ENCODE measurements at regions not wholly inside any gene's neighbourhood (a gene's known extent, or its start where the extent isn't known, plus 50 kb on each side); places are given as distances from the start of the nearest gene placed in this dataset.

DNA sequence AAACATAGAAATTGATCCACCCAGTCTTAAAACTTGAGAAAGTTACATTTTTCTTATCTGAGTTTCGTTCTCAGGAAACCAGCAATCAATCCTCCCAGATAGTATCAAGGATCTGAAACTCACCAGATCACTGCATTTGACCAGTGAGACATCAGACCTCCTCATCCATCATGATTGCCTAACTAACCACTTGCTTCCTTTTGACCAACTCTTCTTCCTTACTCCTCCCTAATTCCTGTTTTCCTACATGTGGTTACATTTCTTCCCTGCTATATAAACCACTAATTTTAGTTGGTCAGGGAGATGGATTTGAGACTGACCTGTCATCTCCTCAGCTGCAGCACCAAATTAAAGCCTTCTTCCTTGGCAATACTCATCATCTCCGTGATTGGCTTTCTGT lies 357.1 kb upstream of the POU3F2 start:
- Mint-ChIP-seq H3K27ac (no peak overlapping the region), H3K4me1 (no peaks in the 10 kb centered on the region), H3K36me3 (ENCODE audit: low read depth) (no peaks in the 10 kb centered on the region), H3K9me3 (peaks cover 5% of the 10 kb centered on the region), H3K27me3 (no peaks in the 10 kb centered on the region), H3K4me3 (no peak overlapping the region)
- ATAC-seq, result no peak
- no peak for DNase-seq

DNA sequence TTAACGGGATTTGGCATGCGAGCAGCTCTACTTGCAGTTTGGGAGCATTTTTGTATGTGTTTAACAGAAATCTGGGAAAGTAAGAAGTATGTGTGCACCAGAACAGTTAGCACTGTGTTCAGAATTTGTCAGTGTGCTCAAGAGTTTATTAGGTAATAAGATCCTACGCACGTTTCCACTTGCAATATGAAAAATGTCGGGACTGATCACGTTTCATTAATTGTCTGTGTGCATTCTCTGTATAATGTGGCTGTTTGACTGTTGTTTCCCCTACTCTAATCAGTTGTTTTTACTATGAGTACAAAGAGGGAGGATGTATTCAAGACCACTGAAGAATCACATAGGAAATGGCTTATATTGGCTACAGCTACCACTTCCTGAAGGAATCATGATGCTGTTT lies 349.7 kb upstream of the POU3F2 start:
- ATAC-seq (no peak), DNase-seq (no peak)
- Mint-ChIP-seq H3K9me3 (no peaks in the 10 kb centered on the region), H3K4me3 (no peak overlapping the region), H3K36me3 (ENCODE audit: low read depth) (no peaks in the 10 kb centered on the region), H3K27me3 (no peaks in the 10 kb centered on the region), H3K27ac (no peak overlapping the region), H3K4me1 (no peaks in the 10 kb centered on the region)

DNA sequence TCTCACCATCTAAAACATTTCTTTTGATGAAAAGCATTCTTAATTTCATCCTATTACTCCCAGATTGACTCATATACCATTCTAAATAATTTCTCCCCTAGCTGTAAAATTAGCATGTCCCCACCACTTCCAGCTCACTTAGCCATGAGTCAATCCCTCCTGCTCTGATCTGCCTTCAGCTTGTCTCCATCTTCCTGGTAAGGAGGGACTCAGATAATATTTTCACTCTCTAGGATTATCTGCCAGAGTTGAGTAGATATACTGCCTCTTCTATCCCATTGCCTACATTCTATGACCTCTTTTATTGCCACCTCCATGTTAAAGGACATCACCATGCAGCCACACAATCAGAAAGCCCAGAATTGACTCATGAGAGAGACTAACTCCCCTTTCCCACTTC lies 348.8 kb upstream of the POU3F2 start:
- no peak overlapping the region for H3K27ac Mint-ChIP-seq
- no peaks in the 10 kb centered on the region for H3K27me3 Mint-ChIP-seq
- no peak overlapping the region for H3K4me3 Mint-ChIP-seq
- no peaks in the 10 kb centered on the region for H3K9me3 Mint-ChIP-seq
- H3K4me1 Mint-ChIP-seq, result no peaks in the 10 kb centered on the region
- no peak for ATAC-seq
- H3K36me3 Mint-ChIP-seq (ENCODE audit: low read depth), result no peaks in the 10 kb centered on the region
- DNase-seq, result no peak

DNA sequence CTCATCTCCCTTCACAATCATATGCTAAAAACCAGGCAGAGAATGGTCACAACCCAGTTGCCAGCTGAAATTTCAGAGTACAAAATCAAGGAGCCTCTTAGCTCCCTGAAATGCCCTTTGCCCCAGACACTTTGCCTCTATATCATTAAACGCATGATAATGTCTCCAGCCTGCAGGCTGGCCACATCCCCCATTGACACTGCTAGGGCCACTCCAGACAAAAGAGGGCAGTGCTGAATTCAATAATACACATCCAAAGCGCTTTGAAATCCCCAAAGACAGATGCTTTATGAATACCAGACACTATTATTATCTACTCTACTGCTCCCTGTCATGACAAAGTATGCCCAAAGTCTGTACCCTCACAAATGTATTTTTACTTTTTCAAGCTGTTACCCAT lies 348.3 kb upstream of the POU3F2 start:
- H3K9me3 Mint-ChIP-seq, result no peaks in the 10 kb centered on the region
- no peak for ATAC-seq
- no peak overlapping the region for H3K27ac Mint-ChIP-seq
- H3K4me1 Mint-ChIP-seq, result no peaks in the 10 kb centered on the region
- no peaks in the 10 kb centered on the region for H3K27me3 Mint-ChIP-seq
- no peaks in the 10 kb centered on the region for H3K36me3 Mint-ChIP-seq (ENCODE audit: low read depth)
- no peak for DNase-seq
- H3K4me3 Mint-ChIP-seq, result no peak overlapping the region

DNA sequence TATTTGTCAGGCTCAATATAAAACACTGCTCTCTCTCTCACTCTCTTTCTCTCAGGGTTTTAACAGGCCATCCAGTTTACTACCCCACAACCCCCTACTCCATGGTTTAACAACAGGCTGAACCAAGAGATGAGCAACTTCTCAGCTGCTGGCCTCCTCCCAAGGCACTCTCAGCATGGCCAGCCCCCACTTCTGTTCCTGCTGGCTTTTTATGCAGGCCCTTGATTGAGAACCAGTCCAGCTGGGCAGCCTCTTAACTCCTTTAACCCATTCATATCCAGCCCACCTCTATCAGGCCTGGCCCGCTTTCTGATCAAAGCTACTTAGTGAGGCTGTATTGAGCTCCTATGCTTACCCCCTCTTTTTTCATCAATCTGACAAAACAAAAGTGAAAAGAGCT lies 346.8 kb upstream of the POU3F2 start:
- no peaks in the 10 kb centered on the region for H3K27me3 Mint-ChIP-seq
- no peaks in the 10 kb centered on the region for H3K9me3 Mint-ChIP-seq
- no peak overlapping the region for H3K4me3 Mint-ChIP-seq
- H3K36me3 Mint-ChIP-seq (ENCODE audit: low read depth), result no peaks in the 10 kb centered on the region
- no peaks in the 10 kb centered on the region for H3K4me1 Mint-ChIP-seq
- no peak for DNase-seq
- no peak overlapping the region for H3K27ac Mint-ChIP-seq
- no peak for ATAC-seq

DNA sequence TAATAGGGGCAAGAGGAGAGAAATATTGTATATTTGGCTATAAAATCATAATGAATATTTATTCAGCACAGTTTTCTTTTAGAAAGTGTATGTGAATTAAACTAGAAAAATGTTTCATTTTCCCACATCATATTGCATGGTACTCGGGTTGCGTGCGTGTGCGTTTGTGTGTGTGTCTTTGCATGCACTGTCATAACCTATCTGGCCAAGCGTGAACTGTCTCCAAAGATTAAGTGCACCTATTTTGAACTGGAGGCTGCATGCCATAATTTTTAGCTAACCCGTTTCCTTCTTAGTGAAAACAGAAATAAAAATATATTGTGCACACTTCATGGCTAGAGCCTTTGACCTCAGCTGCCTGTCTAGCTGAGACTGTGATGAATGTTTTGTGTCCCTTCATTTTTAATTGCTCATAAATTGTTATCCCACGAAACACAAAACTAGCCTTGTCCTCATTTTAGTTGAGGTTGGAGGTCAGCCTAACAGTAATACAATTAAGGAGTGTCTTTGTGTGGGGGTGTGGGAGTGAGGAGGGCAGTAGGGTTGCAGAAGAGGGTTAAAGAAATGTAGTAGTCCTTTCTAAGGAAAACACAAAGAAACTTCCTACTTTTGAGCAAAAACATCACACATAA lies 336.1 kb upstream of the POU3F2 start:
- no peak overlapping the region for H3K4me3 Mint-ChIP-seq
- ATAC-seq (no peak), DNase-seq (no peak)
- H3K9me3 Mint-ChIP-seq, result no peaks in the 10 kb centered on the region
- H3K27ac Mint-ChIP-seq, result no peak overlapping the region
- H3K4me1 Mint-ChIP-seq, result no peaks in the 10 kb centered on the region
- H3K27me3 Mint-ChIP-seq, result no peaks in the 10 kb centered on the region
- no peaks in the 10 kb centered on the region for H3K36me3 Mint-ChIP-seq (ENCODE audit: low read depth)

DNA sequence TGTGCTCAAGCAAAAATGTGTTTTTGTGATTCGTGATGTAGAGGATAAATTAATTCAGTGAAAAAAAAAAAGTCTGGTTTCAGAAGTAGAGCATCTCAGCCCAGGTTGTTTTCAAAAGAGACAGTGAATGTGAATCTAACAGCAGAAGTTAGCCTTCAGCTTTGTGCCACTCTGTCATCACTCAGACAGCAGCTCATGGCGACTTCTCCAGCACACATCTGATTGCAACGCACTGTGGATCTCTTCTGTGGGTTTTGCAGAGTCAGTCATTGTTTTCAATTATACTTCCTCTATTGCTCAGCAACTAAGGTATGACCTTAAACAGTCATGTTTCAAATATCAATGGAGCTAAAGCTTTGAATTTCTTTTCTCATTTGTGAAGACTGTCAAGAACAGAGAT lies 335.5 kb upstream of the POU3F2 start:
- Mint-ChIP-seq H3K4me3 (no peak overlapping the region), H3K4me1 (no peaks in the 10 kb centered on the region), H3K27ac (no peak overlapping the region), H3K36me3 (ENCODE audit: low read depth) (no peaks in the 10 kb centered on the region), H3K9me3 (no peaks in the 10 kb centered on the region), H3K27me3 (no peaks in the 10 kb centered on the region)
- ATAC-seq, result no peak
- DNase-seq, result no peak

DNA sequence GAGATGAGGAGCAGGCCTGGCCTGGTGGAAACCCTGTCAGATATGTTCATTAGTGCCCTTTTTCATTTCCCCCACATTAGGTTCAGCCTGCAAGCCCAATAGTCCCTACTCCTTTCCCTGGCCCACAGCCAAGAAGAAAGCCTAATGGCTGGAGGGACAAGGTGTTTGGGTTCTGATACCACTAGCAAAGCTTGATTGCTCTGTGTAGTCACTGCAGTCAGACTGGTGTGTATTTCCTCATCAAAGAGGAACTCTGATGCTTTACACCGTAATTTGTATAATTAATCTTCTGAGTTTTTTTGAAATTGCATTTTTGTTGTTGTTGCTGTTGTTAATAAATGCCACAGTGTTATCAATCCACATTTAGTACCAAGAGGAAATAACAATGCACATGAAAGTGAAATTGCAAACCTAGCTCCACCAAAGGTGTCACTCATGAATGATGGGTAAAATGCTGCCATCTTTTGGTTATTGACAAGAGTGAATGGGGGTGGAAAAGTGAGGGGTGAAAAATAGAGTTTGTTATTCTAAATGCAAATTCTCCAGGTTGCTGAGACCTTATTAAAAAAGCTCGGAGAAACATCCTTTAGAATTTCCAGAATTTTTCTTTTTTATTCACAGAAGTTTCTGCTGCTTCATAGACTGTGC lies 320.2 kb upstream of the POU3F2 start:
- Mint-ChIP-seq H3K4me3 (no peak overlapping the region), H3K27ac (no peak overlapping the region), H3K36me3 (ENCODE audit: low read depth) (no peaks in the 10 kb centered on the region), H3K9me3 (no peaks in the 10 kb centered on the region), H3K4me1 (no peaks in the 10 kb centered on the region), H3K27me3 (no peaks in the 10 kb centered on the region)
- DNase-seq (no peak), ATAC-seq (no peak)

DNA sequence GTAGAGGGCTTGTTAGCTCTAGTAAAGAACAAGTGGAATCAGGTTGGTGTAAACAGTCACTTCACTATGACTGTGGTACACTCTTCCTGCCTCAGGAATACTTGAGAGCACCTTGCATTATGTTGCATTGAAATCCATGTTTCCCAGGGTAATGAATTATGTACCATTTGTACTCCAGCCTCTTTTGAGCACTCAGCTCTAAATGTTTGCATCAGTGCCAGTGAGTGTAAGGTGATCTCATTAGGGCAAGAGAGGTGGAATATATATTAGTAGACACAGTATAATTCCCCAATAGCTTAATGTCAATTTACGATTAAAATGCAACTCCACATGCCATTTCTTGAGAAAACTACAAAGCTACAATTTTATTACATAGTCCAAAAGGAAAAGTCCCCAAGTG lies 319.6 kb upstream of the POU3F2 start:
- no peaks in the 10 kb centered on the region for H3K9me3 Mint-ChIP-seq
- no peak for DNase-seq
- H3K36me3 Mint-ChIP-seq (ENCODE audit: low read depth), result no peaks in the 10 kb centered on the region
- H3K27ac Mint-ChIP-seq, result no peak overlapping the region
- no peaks in the 10 kb centered on the region for H3K27me3 Mint-ChIP-seq
- no peaks in the 10 kb centered on the region for H3K4me1 Mint-ChIP-seq
- no peak for ATAC-seq
- no peak overlapping the region for H3K4me3 Mint-ChIP-seq

DNA sequence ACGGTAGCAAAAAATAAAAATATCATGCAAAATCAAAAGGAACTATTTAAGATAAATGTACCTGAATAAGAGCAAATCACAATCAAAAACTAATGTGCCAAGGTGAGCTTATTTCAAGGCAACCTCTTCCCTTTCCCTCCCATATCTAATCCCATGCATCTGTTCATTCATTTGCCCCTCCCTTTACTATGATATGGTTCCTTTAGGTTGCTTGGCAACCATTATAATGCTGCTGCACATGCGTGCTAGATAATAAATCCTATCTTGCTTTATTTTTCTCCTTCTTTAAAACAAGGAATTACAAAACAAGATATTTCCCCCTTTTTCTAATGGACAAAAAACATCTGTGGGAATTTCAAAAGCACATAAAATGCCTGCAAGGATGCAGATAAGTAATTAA lies 318.2 kb upstream of the POU3F2 start:
- Mint-ChIP-seq H3K4me1 (no peaks in the 10 kb centered on the region), H3K4me3 (no peak overlapping the region), H3K36me3 (ENCODE audit: low read depth) (no peaks in the 10 kb centered on the region), H3K9me3 (no peaks in the 10 kb centered on the region), H3K27ac (no peak overlapping the region), H3K27me3 (no peaks in the 10 kb centered on the region)
- DNase-seq, result no peak
- ATAC-seq, result no peak

DNA sequence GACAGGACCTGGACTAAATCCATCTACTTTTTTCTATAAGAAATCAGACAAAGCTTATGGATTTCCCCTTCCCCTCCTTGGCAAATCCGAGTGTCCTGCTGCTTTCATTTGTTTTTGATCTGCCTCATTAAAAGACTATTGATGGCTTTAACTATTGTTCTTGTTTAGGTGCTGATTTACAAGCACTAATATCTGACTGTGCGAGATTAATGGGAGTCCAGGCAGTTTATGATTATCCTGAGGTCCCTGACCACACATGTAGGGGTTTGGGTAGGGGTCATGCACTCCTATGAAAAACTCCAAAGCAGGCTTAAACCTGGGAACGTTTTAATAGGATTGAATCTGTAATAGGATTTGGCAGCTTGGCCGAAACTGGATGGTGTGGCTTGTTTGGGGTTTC lies 317.5 kb upstream of the POU3F2 start:
- Mint-ChIP-seq H3K4me3 (no peak overlapping the region), H3K27ac (no peak overlapping the region), H3K36me3 (ENCODE audit: low read depth) (no peaks in the 10 kb centered on the region), H3K4me1 (no peaks in the 10 kb centered on the region), H3K9me3 (peaks cover under 1% of the 10 kb centered on the region), H3K27me3 (no peaks in the 10 kb centered on the region)
- ATAC-seq, result no peak
- no peak for DNase-seq

DNA sequence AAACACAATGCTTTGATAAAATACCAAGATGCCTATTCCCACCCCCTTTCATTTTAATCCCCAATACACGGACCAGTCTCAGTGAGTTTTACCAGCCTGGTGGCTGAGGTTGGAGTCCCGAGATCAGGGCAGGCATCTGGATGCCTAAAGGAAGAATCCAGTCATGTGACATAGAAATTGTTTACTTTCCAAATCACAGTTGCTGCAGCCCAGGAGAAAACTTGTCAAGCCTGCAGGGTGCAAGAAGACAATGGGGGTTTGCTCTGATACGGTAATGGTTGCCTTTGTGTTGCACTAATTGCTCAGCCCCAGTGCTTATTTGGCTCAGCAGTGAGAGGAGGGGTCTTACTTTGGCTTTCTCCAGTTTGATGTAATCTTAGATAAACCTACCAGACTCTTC lies 308.5 kb upstream of the POU3F2 start:
- DNase-seq (no peak), ATAC-seq (no peak)
- Mint-ChIP-seq H3K27me3 (no peaks in the 10 kb centered on the region), H3K4me3 (no peak overlapping the region), H3K27ac (no peak overlapping the region), H3K9me3 (peaks cover 6% of the 10 kb centered on the region), H3K4me1 (no peaks in the 10 kb centered on the region), H3K36me3 (ENCODE audit: low read depth) (no peaks in the 10 kb centered on the region)

DNA sequence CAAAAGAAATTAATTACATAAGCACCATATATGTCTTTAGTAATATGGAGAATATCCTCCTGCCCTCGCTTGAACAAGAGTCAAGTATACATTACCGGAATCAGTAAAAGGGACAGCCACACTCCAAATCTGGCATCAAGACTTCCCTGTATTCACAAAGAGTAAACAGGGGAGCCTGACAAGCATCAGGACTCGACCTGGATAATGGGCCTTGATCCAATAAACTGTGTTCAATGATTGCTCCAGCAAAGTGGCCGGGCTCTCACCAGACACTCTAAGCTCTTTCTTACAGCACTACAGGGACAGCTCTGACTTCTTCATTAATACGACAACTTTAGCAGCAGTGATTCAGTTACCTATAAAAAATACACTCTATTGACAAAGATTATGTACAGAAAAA lies 307.9 kb upstream of the POU3F2 start:
- Mint-ChIP-seq H3K4me3 (no peak overlapping the region), H3K27me3 (no peaks in the 10 kb centered on the region), H3K27ac (no peak overlapping the region), H3K9me3 (peaks cover 6% of the 10 kb centered on the region), H3K4me1 (no peaks in the 10 kb centered on the region), H3K36me3 (ENCODE audit: low read depth) (no peaks in the 10 kb centered on the region)
- DNase-seq, result no peak
- no peak for ATAC-seq

DNA sequence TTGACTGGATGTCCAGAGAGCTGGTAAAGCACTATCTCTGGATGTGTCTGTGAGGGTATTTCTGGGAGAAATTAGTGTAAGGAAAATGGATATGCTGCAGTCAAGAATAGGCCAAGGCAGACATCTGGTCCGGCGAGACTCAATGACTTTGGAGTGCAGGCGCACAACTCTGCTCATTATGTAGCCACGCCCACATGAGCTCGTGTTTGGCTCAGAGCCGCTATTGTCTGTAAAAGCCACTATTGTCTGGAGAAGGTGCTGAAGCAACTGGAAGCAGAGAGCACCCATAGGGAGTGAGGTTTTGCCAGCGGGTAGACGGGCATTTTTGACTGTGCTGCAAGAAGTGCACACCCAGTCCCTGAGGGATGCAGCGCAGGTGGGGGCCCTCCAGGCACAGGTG lies 305.0 kb upstream of the POU3F2 start:
- Mint-ChIP-seq H3K27me3 (no peaks in the 10 kb centered on the region), H3K36me3 (ENCODE audit: low read depth) (no peaks in the 10 kb centered on the region), H3K27ac (no peak overlapping the region), H3K9me3 (no peaks in the 10 kb centered on the region), H3K4me3 (no peak overlapping the region), H3K4me1 (no peaks in the 10 kb centered on the region)
- ATAC-seq, result no peak
- DNase-seq, result no peak

DNA sequence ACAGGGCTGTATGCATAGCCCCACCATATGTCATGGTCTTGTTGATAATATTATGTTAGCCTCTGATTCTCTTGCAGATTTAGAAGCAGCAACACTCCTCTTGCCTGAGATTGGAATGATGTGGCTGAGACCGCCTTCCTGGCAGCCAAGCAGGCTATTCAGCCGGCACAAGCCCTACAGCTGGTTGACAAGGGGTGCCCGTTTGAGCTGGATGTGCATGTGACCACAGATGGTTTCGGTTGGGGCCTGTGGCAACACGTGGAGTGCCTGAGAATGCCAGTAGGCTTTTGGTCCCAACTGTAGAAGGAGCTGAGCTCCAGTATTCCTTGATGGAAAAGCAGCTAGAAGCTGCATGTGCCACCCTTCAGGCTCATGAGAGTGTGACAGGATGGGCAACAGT lies 303.6 kb upstream of the POU3F2 start:
- no peaks in the 10 kb centered on the region for H3K9me3 Mint-ChIP-seq
- H3K27me3 Mint-ChIP-seq, result no peaks in the 10 kb centered on the region
- no peaks in the 10 kb centered on the region for H3K4me1 Mint-ChIP-seq
- H3K36me3 Mint-ChIP-seq (ENCODE audit: low read depth), result no peaks in the 10 kb centered on the region
- no peak overlapping the region for H3K4me3 Mint-ChIP-seq
- ATAC-seq, result no peak
- H3K27ac Mint-ChIP-seq, result no peak overlapping the region
- no peak for DNase-seq

DNA sequence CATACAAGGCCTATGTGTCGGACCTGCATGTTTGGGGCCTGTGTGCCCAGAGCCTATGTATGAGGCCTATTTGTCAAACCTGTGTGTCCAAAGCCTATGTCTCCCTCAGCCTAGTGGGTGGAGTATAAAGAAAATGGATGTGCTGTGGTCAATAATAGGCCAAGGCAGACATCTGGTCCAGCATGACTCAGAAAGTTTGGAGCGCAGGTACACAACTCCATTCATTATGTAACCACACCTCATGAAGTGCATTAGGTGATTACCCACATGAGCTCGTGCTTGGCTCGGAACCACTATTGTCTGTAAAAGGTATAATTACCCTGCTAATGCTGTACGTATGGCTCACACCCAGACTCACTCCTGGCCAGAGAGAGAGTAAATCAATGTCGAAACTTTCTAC lies 302.4 kb upstream of the POU3F2 start:
- Mint-ChIP-seq H3K36me3 (ENCODE audit: low read depth) (no peaks in the 10 kb centered on the region), H3K27ac (no peak overlapping the region), H3K27me3 (no peaks in the 10 kb centered on the region), H3K4me3 (no peak overlapping the region), H3K4me1 (no peaks in the 10 kb centered on the region), H3K9me3 (no peaks in the 10 kb centered on the region)
- ATAC-seq (no peak), DNase-seq (no peak)

Measured in activated naive CD8-positive, alpha-beta T cell treated with anti-CD3 and anti-CD28 coated beads, Interleukin-2, amount 50 U/mL, for 24 hours (primary cell).